ENCODE measurements at regions not wholly inside any gene's neighbourhood (a gene's known extent, or its start where the extent isn't known, plus 50 kb on each side); places are given as distances from the start of the nearest gene placed in this dataset.

- TF ChIP-seq POLR2AphosphoS5 (IDR thresholded peaks at IDR 0.05; ENCODE audit: low read depth) (no peak), CTCF (conservative IDR thresholded peaks at IDR 0.05; ENCODE audit: low read depth in 2 of 2) (no peak), EZH2 (IDR thresholded peaks at IDR 0.05; ENCODE audit: low read depth, unreplicated experiment) (no peak), EZH2phosphoT487 (IDR thresholded peaks at IDR 0.05; ENCODE audit: unreplicated experiment) (no peak), ZNF114 (CRISPR knock-in tag; IDR thresholded peaks at IDR 0.05) (no peak), ZNF331 (CRISPR knock-in tag; IDR thresholded peaks at IDR 0.05; ENCODE audit: low read depth) (no peak), CREB1 (CRISPR knock-in tag; IDR thresholded peaks at IDR 0.05; ENCODE audit: low read depth) (no peak), REST (IDR thresholded peaks at IDR 0.05; ENCODE audit: unreplicated experiment) (no peak), ZNF462 (CRISPR knock-in tag; IDR thresholded peaks at IDR 0.05) (no peak), JUNB (IDR thresholded peaks at IDR 0.05; ENCODE audit: unreplicated experiment) (no peak), STAT1 (IDR thresholded peaks at IDR 0.05; ENCODE audit: unreplicated experiment) (no peak), ETS1 (IDR thresholded peaks at IDR 0.05) (no peak), NANOG (IDR thresholded peaks at IDR 0.05; ENCODE audit: borderline replicate concordance) (no peak)
Observed at GRCh38 chrX:130497531-130497930, 95.7 kb downstream of the RBMX2 start.
